ENCODE measurements at regions not wholly inside any gene's neighbourhood (a gene's known extent, or its start where the extent isn't known, plus 50 kb on each side); places are given as distances from the start of the nearest gene placed in this dataset.

- no peak for DNase-seq (ENCODE audit: low read depth)
Observed at GRCh38 chrX:39972340-39972739, 125.4 kb downstream of the BCOR start.

GRCh38 chrX:39973810-39974209 is 123.9 kb downstream of the BCOR start:
- DNase-seq (ENCODE audit: low read depth), result no peak

GRCh38 chrX:39974270-39974669 is 123.5 kb downstream of the BCOR start:
- DNase-seq (ENCODE audit: low read depth), result no peak

GRCh38 chrX:39975101-39975925 is 122.4 kb downstream of the BCOR start:
- peak; percentile 13 for DNase-seq (ENCODE audit: low read depth)

GRCh38 chrX:39981946-39982345 is 115.8 kb downstream of the BCOR start:
- DNase-seq (ENCODE audit: low read depth), result no peak

- no peak for DNase-seq (ENCODE audit: low read depth)
Observed at GRCh38 chrX:39982948-39983347, 114.8 kb downstream of the BCOR start.

GRCh38 chrX:39983715-39984114 is 114.0 kb downstream of the BCOR start:
- DNase-seq (ENCODE audit: low read depth), result peak; percentile 40

- DNase-seq (ENCODE audit: low read depth), result peak; percentile 21
Observed at GRCh38 chrX:39984191-39984956, 113.4 kb downstream of the BCOR start.

GRCh38 chrX:39985071-39985470 is 112.7 kb downstream of the BCOR start:
- no peak for DNase-seq (ENCODE audit: low read depth)

- no peak for DNase-seq (ENCODE audit: low read depth)
Observed at GRCh38 chrX:39985551-39985950, 112.2 kb downstream of the BCOR start.

GRCh38 chrX:39988496-39988895 is 109.3 kb downstream of the BCOR start:
- no peak for DNase-seq (ENCODE audit: low read depth)

- DNase-seq (ENCODE audit: low read depth), result no peak
Observed at GRCh38 chrX:39990388-39990787, 107.4 kb downstream of the BCOR start.

GRCh38 chrX:39992300-39992699 is 105.5 kb downstream of the BCOR start:
- DNase-seq (ENCODE audit: low read depth), result no peak

GRCh38 chrX:39995457-39995856 is 102.3 kb downstream of the BCOR start:
- no peak for DNase-seq (ENCODE audit: low read depth)

GRCh38 chrX:39996536-39996935 is 101.2 kb downstream of the BCOR start:
- DNase-seq (ENCODE audit: low read depth), result peak; percentile 42

GRCh38 chrX:39998636-39999406 is 98.9 kb downstream of the BCOR start:
- DNase-seq (ENCODE audit: low read depth), result no peak
